ENCODE measurements at regions not wholly inside any gene's neighbourhood (a gene's known extent, or its start where the extent isn't known, plus 50 kb on each side); places are given as distances from the start of the nearest gene placed in this dataset.

GRCh38 chr9:117974108-117974507 is 269.9 kb downstream of the TLR4 start:
- intact Hi-C loops (cut with micrococcal nuclease): no loop called here
- Histone ChIP-seq H3K4me1 (no peaks in the 10 kb centered on the region), H3K9me3 (replicated peaks) (no peaks in the 10 kb centered on the region), H3K27me3 (ENCODE audit: low read depth) (no peaks in the 10 kb centered on the region), H3K27ac (replicated peaks) (no peak overlapping the region), H3K4me3 (no peak overlapping the region), H3K36me3 (no peaks in the 10 kb centered on the region)
- DNase-seq: no peak
- TF ChIP-seq CTCF (IDR thresholded peaks at IDR 0.05; ENCODE audit: borderline replicate concordance): no peak

GRCh38 chr9:117979914-117980313 is 275.7 kb downstream of the TLR4 start:
- Histone ChIP-seq H3K9me3 (replicated peaks) (no peaks in the 10 kb centered on the region), H3K36me3 (no peaks in the 10 kb centered on the region), H3K4me3 (no peak overlapping the region), H3K27me3 (ENCODE audit: low read depth) (no peaks in the 10 kb centered on the region), H3K27ac (replicated peaks) (no peak overlapping the region), H3K4me1 (no peaks in the 10 kb centered on the region)
- no peak for TF ChIP-seq CTCF (IDR thresholded peaks at IDR 0.05; ENCODE audit: borderline replicate concordance)
- intact Hi-C loops (cut with micrococcal nuclease): no loop called here
- DNase-seq: no peak

GRCh38 chr9:117987945-117988344 is 283.7 kb downstream of the TLR4 start:
- no peak for TF ChIP-seq CTCF (IDR thresholded peaks at IDR 0.05; ENCODE audit: borderline replicate concordance)
- Histone ChIP-seq H3K4me1 (no peaks in the 10 kb centered on the region), H3K4me3 (no peak overlapping the region), H3K27ac (replicated peaks) (no peak overlapping the region), H3K36me3 (no peaks in the 10 kb centered on the region), H3K9me3 (replicated peaks) (no peaks in the 10 kb centered on the region), H3K27me3 (ENCODE audit: low read depth) (no peaks in the 10 kb centered on the region)
- no peak for DNase-seq
- intact Hi-C loops (cut with micrococcal nuclease): no loop called here

- Histone ChIP-seq H3K36me3 (no peaks in the 10 kb centered on the region), H3K4me3 (no peak overlapping the region), H3K27me3 (ENCODE audit: low read depth) (no peaks in the 10 kb centered on the region), H3K27ac (replicated peaks) (no peak overlapping the region), H3K9me3 (replicated peaks) (no peaks in the 10 kb centered on the region), H3K4me1 (no peaks in the 10 kb centered on the region)
- intact Hi-C loops (cut with micrococcal nuclease): no loop called here
- TF ChIP-seq CTCF (IDR thresholded peaks at IDR 0.05; ENCODE audit: borderline replicate concordance): no peak
- DNase-seq: no peak
Measured at GRCh38 chr9:117992006-117992405, 287.8 kb downstream of the TLR4 start.

GRCh38 chr9:118000581-118000980 is 296.4 kb downstream of the TLR4 start:
- Histone ChIP-seq H3K4me3 (no peak overlapping the region), H3K9me3 (replicated peaks) (no peaks in the 10 kb centered on the region), H3K27me3 (ENCODE audit: low read depth) (no peaks in the 10 kb centered on the region), H3K36me3 (no peaks in the 10 kb centered on the region), H3K27ac (replicated peaks) (no peak overlapping the region), H3K4me1 (no peaks in the 10 kb centered on the region)
- intact Hi-C loops (cut with micrococcal nuclease): no loop called here
- no peak for DNase-seq
- TF ChIP-seq CTCF (IDR thresholded peaks at IDR 0.05; ENCODE audit: borderline replicate concordance): no peak

GRCh38 chr9:118003240-118003639 is 299.0 kb downstream of the TLR4 start:
- Histone ChIP-seq H3K9me3 (replicated peaks) (no peaks in the 10 kb centered on the region), H3K4me3 (no peak overlapping the region), H3K4me1 (no peaks in the 10 kb centered on the region), H3K27me3 (ENCODE audit: low read depth) (no peaks in the 10 kb centered on the region), H3K27ac (replicated peaks) (no peak overlapping the region), H3K36me3 (no peaks in the 10 kb centered on the region)
- intact Hi-C loops (cut with micrococcal nuclease): no loop called here
- no peak for DNase-seq
- TF ChIP-seq CTCF (IDR thresholded peaks at IDR 0.05; ENCODE audit: borderline replicate concordance): no peak

All from left ventricle myocardium inferior (tissue), 1 donor.